Heart right ventricle (tissue), 16 donors: ENCODE measurements at regions not wholly inside any gene's neighbourhood (a gene's known extent, or its start where the extent isn't known, plus 50 kb on each side); places are given as distances from the start of the nearest gene placed in this dataset.

Experiments
- ATAC-seq, 8 donors: fragments of 200-7000 bp; cut with Tn5 transposase; one replicate each; pipeline ENCODE4 v1.9.1; 2020; ENCODE audit warnings: mild to moderate bottlenecking in 8 of 8, moderate library complexity in 8 of 8, moderate number of reproducible peaks in 1 of 8
- DNase-seq, 2 donors: peaks; one replicate each; pipeline ENCODE4 v3.0.0-alpha.2; 2020
- H3K27ac ChIP-seq, 10 donors: fragments of 200-600 bp; sonication (generic) in 2 of 10; one replicate each; pipeline versions ENCODE4 v1.5.0 to v1.8.0; 2020 to 2022; ENCODE audit warnings: mild to moderate bottlenecking in 3 of 10
- H3K27me3 ChIP-seq, 7 donors: fragments of 200-600 bp; one replicate each; pipeline ENCODE4 v1.8.0; 2021 to 2022; ENCODE audit warnings: mild to moderate bottlenecking in 2 of 7
- H3K36me3 ChIP-seq, 9 donors: fragments of 200-600 bp; sonication (generic) in 1 of 9; one replicate each; pipeline versions ENCODE4 v1.5.0 to v1.8.0; 2020 to 2022; ENCODE audit warnings: mild to moderate bottlenecking in 2 of 9
- H3K4me1 ChIP-seq, 9 donors: fragments of 200-600 bp; sonication (generic) in 1 of 9; one replicate each; pipeline versions ENCODE4 v1.5.0 to v1.8.0; 2020 to 2022; ENCODE audit warnings: mild to moderate bottlenecking in 4 of 9
- H3K4me3 ChIP-seq, 10 donors: fragments of 200-600 bp; sonication (generic) in 2 of 10; one replicate each; pipeline versions ENCODE4 v1.5.0 to v1.8.0; 2020 to 2022; ENCODE audit warnings: mild to moderate bottlenecking in 7 of 10, moderate library complexity in 2 of 10
- H3K9me3 ChIP-seq, 11 donors: fragments of 200-600 bp in 10 of 11; sonication (generic) in 2 of 11; one replicate each; pipeline versions ENCODE4 v1.5.0 to v1.8.0; 2013 to 2022; ENCODE audit warnings: mild to moderate bottlenecking in 2 of 11, control low read depth in 1 of 11, moderate library complexity in 1 of 11
- CTCF ChIP-seq, 9 donors: fragments of 200-600 bp; sonication (generic) in 2 of 9; IDR thresholded peaks; one replicate each; pipeline versions ENCODE4 v1.5.0 to v1.8.0; 2021 to 2022; ENCODE audit warnings: antibody characterized with exemption in 9 of 9, mild to moderate bottlenecking in 5 of 9, moderate library complexity in 1 of 9
- WGBS, 2 donors: extraction: QIAGEN DNeasy Blood & Tissue Kit; methylation state at CpG; one replicate each; pipeline ENCODE4 v1.1.7; 2013; ENCODE audit warnings: inconsistent platforms in 1 of 2; 5-methylcytosine and 5-hydroxymethylcytosine counted together
- intact Hi-C, 10 donors: fragments of 100-400 bp; cut with DNase I; formaldehyde crosslinking; loops; one replicate each; pipeline versions ENCODE4 v1.11.1 to v1.14.2; 2022
- donor health status: Arrhythmogenic right ventricular cardiomyopathy.
- donor health status: ischemic (EF 13 %, LVEDD 7.1; RV severe dilation, severe dysfunction).
- donor health status: healthy with polysubstance abuse.
- donor health status: DM: no; HTN: yes; CAD: no.
- donor health status: DM: no; HTN: no; CAD: no.
- donor health status: ischemic (EF 25% LVEDD 6.9; RV normal size, moderate dysfunction).
- donor health status: ischemic (EF 25% LVEDD 5.7; RV mildly dilated, moderate dysfunction).
- donor health status: healthy.
- donor health status: DM: yes; HTN: yes; CAD: no.
- donor health status: Ischemic cardiomyopathy.
- donor health status: ischemic (EF 35%, LVEDD 5.7; RV mildly dilated, moderate dysfunction).
- donor health status: nonischemic (EF 11% LVEDD 7.7; RV severe dilation, severe dysfunction).
- donor health status: DM: yes; HTN: yes; CAD: no.
- donor health status: PGD.
- donor health status: ischemic (EF 29% LVEDD 5.4; RV normal size, mild dysfunction).
- donor health status: nonischemic (EF 23%, LVEDD 6.1; RV moderate dilation, normal function).

- Histone ChIP-seq H3K36me3 (no peaks in the 10 kb centered on the region), H3K4me1 (no peaks in the 10 kb centered on the region), H3K27me3 (no peaks in the 10 kb centered on the region), H3K27ac (no peak overlapping the region), H3K9me3 (peaks cover 0 to 14% (median 0%) of the 10 kb centered on the region in 11 donors), H3K4me3 (no peak overlapping the region)
- ATAC-seq (no peak), DNase-seq (no peak)
- TF ChIP-seq CTCF (IDR thresholded peaks at IDR 0.05) = no peak
- intact Hi-C loops = loop anchor here in 1 of 10 donors (10.0 kb wide), 1 partner anchor 374 kb away; no protein-coding TSS in a partner anchor
Measured at GRCh38 chr5:145360936-145361335, 474.2 kb downstream of the PRELID2 start.

GRCh38 chr5:145350513-145350912 lies 484.6 kb downstream of the PRELID2 start:
- no peak for DNase-seq
- intact Hi-C loops = no loop called here
- Histone ChIP-seq H3K27me3 (no peaks in the 10 kb centered on the region), H3K4me1 (no peaks in the 10 kb centered on the region), H3K4me3 (no peak overlapping the region), H3K36me3 (no peaks in the 10 kb centered on the region), H3K9me3 (no peaks in the 10 kb centered on the region), H3K27ac (no peak overlapping the region)
- no peak for TF ChIP-seq CTCF (IDR thresholded peaks at IDR 0.05)
- ATAC-seq = no peak
- 86 to 96% methylated on average over 1 of the region's 1 CpG for WGBS, 2 donors

DNA sequence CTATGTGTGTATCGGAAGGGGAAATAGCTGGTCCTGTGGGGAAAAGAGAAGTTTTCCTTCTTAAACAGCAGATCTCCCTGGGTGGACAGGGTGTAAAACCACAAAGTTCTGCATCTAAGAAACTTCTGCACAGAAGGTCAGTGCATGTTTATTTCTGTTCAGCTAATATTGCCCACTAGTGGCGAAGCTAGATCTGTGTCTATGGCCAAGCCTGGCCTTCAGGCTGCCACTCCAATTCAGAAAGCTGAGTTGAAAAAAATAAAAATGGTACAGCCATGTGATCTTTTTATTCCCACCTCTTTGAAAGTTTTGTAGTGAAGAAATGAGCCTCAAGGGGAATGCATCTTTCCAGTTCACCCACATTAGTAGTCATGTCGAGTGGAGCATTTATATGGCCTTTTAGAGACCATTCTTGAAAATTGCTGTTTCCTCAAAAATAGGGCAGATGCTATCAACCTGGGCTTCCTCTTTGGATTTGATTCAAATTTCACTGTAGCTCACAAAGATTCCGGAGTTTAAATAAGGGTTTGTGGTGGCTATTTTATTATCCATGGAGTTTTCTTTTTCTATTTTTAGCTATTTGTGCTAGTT lies 488.0 kb downstream of the PRELID2 start:
- peak in 8 of 9 donors; percentile 7 to 56 (median 45) for TF ChIP-seq CTCF (IDR thresholded peaks at IDR 0.05)
- Histone ChIP-seq H3K9me3 (peaks cover 0 to 3% (median 0%) of the 10 kb centered on the region in 11 donors), H3K36me3 (no peaks in the 10 kb centered on the region), H3K4me1 (no peaks in the 10 kb centered on the region), H3K27ac (no peak overlapping the region), H3K27me3 (no peaks in the 10 kb centered on the region), H3K4me3 (no peak overlapping the region)
- ATAC-seq (peak in 1 of 8 donors; percentile 53), DNase-seq (no peak)
- WGBS, 2 donors = 52 to 58% methylated on average over 4 of the region's 4 CpGs
- intact Hi-C loops = no loop called here

DNA sequence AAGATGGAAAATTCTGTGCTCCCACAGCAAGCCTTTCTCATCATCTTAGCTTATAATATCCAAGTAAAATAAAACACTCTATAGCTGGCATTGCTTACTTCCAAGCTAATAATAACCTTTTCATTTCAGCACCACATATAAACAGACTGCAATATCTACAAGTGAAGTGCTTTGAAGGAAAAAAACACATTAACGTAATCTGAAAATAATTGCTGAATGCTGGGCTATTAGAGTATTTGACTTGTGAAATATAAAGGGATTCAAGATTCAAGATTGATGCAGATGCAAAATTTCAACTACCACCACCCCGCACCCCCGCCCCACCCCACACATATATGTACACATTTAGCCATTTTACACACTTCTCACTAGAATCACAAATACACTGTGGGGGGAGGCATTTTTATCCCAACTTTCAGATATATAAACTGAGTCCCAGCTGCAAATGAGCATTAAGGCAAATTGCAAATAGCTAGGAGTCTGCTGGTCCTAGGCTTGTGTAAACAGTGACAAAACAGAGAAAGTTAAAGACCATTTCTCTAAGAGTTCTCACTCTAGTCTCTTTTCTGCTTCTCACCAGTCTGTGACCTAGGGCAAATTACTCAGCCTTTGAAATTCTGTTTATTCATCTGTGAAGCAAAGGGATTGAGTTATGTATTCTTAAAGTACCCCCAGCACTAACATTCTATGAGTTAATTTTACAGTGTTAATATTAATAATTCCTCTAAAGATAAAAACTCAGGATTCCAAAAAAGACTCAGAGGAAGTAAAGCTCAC lies 489.4 kb downstream of the PRELID2 start:
- 75 to 80% methylated on average over 3 of the region's 3 CpGs for WGBS, 2 donors
- TF ChIP-seq CTCF (IDR thresholded peaks at IDR 0.05) = no peak
- DNase-seq (no peak), ATAC-seq (no peak)
- Histone ChIP-seq H3K4me3 (no peak overlapping the region), H3K36me3 (no peaks in the 10 kb centered on the region), H3K9me3 (peaks cover 0 to 15% (median 0%) of the 10 kb centered on the region in 11 donors), H3K4me1 (no peaks in the 10 kb centered on the region), H3K27me3 (no peaks in the 10 kb centered on the region), H3K27ac (no peak overlapping the region)
- intact Hi-C loops = no loop called here
